Rectal smooth muscle tissue (tissue), 1 donor: ENCODE measurements at regions not wholly inside any gene's neighbourhood (a gene's known extent, or its start where the extent isn't known, plus 50 kb on each side); places are given as distances from the start of the nearest gene placed in this dataset.

Experiments used
- H3K27ac ChIP-seq: one replicate; pipeline ENCODE4 v1.7.0; 2013; ENCODE audit warnings: low read depth, low read length, inconsistent platforms
- H3K27me3 ChIP-seq: one replicate; pipeline ENCODE4 v1.7.0; 2013; ENCODE audit warnings: low read length; ENCODE audit not compliant: control insufficient read depth, insufficient read depth
- H3K36me3 ChIP-seq: one replicate; pipeline ENCODE4 v1.7.0; 2013; ENCODE audit warnings: low read length; ENCODE audit not compliant: control insufficient read depth, insufficient read depth
- H3K4me1 ChIP-seq: one replicate; pipeline ENCODE4 v1.7.0; 2013; ENCODE audit warnings: low read length; ENCODE audit not compliant: control insufficient read depth, insufficient read depth
- H3K4me3 ChIP-seq: one replicate; pipeline ENCODE4 v1.7.0; 2013; ENCODE audit warnings: low read length
- H3K9ac ChIP-seq: one replicate; pipeline ENCODE4 v1.7.0; 2013; ENCODE audit warnings: low read length

GRCh38 chr12:91940322-91940721, 205.3 kb downstream of the BTG1 start:
- Histone ChIP-seq H3K9ac (no peak overlapping the region), H3K27ac (no peak overlapping the region), H3K4me1 (no peaks in the 10 kb centered on the region), H3K27me3 (no peaks in the 10 kb centered on the region), H3K4me3 (no peak overlapping the region), H3K36me3 (no peaks in the 10 kb centered on the region)

DNA sequence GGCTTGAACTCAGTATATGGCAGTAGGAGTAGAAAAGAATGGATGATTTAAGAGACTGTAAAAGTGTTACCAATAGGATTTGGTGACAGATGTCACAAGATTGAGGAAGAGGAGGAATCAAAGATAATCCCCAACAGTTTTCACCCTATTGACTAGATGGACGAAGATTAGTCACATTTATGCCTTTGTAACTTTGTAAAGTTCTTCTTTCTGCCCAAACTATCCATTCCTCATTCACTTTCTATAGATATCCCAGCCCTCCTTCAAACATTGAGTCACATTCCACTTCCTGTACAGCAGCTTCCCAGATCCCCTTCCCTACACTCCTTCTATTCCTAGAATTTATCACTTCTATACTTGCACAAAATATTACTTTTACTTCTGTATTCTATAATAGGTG, 207.9 kb downstream of the BTG1 start:
- no peak overlapping the region for H3K27ac ChIP-seq
- no peak overlapping the region for H3K4me3 ChIP-seq
- H3K27me3 ChIP-seq, result no peaks in the 10 kb centered on the region
- no peaks in the 10 kb centered on the region for H3K36me3 ChIP-seq
- no peak overlapping the region for H3K9ac ChIP-seq
- H3K4me1 ChIP-seq, result no peaks in the 10 kb centered on the region

DNA sequence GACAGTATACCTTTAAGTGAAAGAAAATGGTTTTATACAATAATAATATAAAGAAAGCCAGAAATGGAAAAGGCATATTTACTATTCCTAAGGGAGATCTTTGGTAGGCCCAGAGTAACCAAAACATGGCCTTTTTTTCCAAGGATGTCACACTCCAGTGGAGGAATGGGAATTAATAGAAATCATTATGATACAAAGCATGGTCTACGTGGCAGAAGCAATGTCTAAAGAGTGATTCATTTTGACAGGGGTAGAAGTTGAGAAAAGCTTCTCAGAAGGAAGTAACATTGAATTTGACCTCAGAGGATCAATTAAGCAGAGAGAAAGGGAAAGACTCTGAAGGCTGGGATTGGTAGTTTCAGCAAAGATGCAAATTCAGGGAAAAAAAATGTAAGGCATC, 208.6 kb downstream of the BTG1 start:
- Histone ChIP-seq H3K4me3 (no peak overlapping the region), H3K4me1 (no peaks in the 10 kb centered on the region), H3K27ac (no peak overlapping the region), H3K9ac (no peak overlapping the region), H3K27me3 (no peaks in the 10 kb centered on the region), H3K36me3 (no peaks in the 10 kb centered on the region)

DNA sequence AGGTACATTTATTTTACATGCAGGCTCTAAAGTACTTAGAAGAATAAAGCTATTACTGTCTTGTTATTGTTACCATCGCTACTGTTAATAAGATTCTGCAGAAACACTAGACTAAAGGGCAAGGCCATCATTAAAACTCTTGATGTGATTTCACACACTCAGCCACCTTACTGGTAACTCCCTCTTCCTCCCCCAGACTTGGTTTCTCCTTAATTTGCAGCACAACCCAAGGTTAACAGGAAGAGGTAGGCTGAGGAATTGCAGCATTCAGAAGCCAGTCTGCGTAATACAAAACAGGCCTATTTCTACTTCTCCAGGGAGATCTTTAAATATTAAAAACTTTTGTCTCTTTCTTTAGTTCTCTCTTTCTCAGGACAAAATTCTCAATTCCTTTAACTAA, 210.3 kb downstream of the BTG1 start:
- Histone ChIP-seq H3K4me1 (no peaks in the 10 kb centered on the region), H3K36me3 (no peaks in the 10 kb centered on the region), H3K27me3 (no peaks in the 10 kb centered on the region), H3K4me3 (no peak overlapping the region), H3K9ac (no peak overlapping the region), H3K27ac (no peak overlapping the region)

- Histone ChIP-seq H3K4me3 (no peak overlapping the region), H3K36me3 (no peaks in the 10 kb centered on the region), H3K9ac (no peak overlapping the region), H3K4me1 (peaks cover 2% of the 10 kb centered on the region), H3K27me3 (no peaks in the 10 kb centered on the region), H3K27ac (no peak overlapping the region)
Measured at GRCh38 chr12:91931111-91931510, 214.5 kb downstream of the BTG1 start.

- Histone ChIP-seq H3K4me1 (peaks cover 2% of the 10 kb centered on the region), H3K36me3 (no peaks in the 10 kb centered on the region), H3K9ac (no peak overlapping the region), H3K27ac (no peak overlapping the region), H3K4me3 (no peak overlapping the region), H3K27me3 (no peaks in the 10 kb centered on the region)
Measured at GRCh38 chr12:91928501-91928900, 217.1 kb downstream of the BTG1 start.

DNA sequence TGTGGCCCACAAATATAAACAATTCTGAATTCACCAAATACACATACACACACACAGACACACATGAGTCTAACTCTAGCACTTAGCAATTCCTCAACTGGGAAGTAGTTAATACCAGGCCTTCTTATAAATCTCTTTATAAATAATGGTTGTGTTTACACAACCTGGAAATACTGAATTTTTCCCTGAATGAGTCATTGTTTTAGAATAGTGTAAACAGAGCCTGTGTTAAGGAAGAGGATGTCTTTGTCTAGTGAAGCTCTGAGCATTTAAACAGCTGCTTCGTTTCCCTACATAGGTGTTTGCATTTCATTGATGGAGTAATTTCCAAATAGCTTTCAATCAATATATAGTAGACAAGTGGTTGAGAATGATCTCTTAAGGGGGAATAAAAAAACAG, 218.8 kb downstream of the BTG1 start:
- Histone ChIP-seq H3K4me3 (no peak overlapping the region), H3K4me1 (peaks cover 2% of the 10 kb centered on the region), H3K27ac (no peak overlapping the region), H3K27me3 (no peaks in the 10 kb centered on the region), H3K36me3 (no peaks in the 10 kb centered on the region), H3K9ac (no peak overlapping the region)

- Histone ChIP-seq H3K4me1 (peaks cover 2% of the 10 kb centered on the region), H3K36me3 (no peaks in the 10 kb centered on the region), H3K4me3 (no peak overlapping the region), H3K27me3 (no peaks in the 10 kb centered on the region), H3K27ac (no peak overlapping the region), H3K9ac (no peak overlapping the region)
Measured at GRCh38 chr12:91924827-91925226, 220.8 kb downstream of the BTG1 start.

- H3K4me3 ChIP-seq, result no peak overlapping the region
- no peaks in the 10 kb centered on the region for H3K27me3 ChIP-seq
- no peak overlapping the region for H3K9ac ChIP-seq
- H3K36me3 ChIP-seq, result no peaks in the 10 kb centered on the region
- peaks cover 2% of the 10 kb centered on the region for H3K4me1 ChIP-seq
- no peak overlapping the region for H3K27ac ChIP-seq
Measured at GRCh38 chr12:91923864-91924263, 221.8 kb downstream of the BTG1 start.

GRCh38 chr12:91922674-91923073, 223.0 kb downstream of the BTG1 start:
- no peaks in the 10 kb centered on the region for H3K27me3 ChIP-seq
- peaks cover 2% of the 10 kb centered on the region for H3K4me1 ChIP-seq
- H3K27ac ChIP-seq, result no peak overlapping the region
- no peaks in the 10 kb centered on the region for H3K36me3 ChIP-seq
- H3K9ac ChIP-seq, result no peak overlapping the region
- H3K4me3 ChIP-seq, result no peak overlapping the region

GRCh38 chr12:91922139-91922538, 223.5 kb downstream of the BTG1 start:
- Histone ChIP-seq H3K4me1 (peaks cover 2% of the 10 kb centered on the region), H3K4me3 (no peak overlapping the region), H3K27ac (no peak overlapping the region), H3K9ac (no peak overlapping the region), H3K27me3 (no peaks in the 10 kb centered on the region), H3K36me3 (no peaks in the 10 kb centered on the region)

DNA sequence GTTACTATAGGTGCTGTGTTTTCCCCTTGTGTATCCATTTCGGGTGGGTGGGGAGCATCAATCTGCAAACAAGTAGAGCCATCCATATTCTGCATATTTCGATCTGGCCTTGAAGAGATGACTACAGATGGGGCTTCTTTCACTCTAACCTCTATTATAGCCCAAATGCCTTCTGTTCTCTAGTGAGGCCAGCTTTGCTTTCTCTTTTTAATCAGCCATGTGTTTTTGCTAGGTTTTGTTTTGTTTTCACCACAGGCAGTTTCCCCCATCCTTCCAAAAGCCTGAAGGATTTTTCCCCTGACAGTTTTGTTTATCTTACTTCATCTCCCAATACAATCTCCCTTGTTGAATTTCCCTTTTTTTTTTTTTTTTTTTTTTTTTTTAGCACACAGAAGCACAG, 224.1 kb downstream of the BTG1 start:
- Histone ChIP-seq H3K27me3 (no peaks in the 10 kb centered on the region), H3K4me1 (no peaks in the 10 kb centered on the region), H3K27ac (no peak overlapping the region), H3K9ac (no peak overlapping the region), H3K4me3 (no peak overlapping the region), H3K36me3 (no peaks in the 10 kb centered on the region)

DNA sequence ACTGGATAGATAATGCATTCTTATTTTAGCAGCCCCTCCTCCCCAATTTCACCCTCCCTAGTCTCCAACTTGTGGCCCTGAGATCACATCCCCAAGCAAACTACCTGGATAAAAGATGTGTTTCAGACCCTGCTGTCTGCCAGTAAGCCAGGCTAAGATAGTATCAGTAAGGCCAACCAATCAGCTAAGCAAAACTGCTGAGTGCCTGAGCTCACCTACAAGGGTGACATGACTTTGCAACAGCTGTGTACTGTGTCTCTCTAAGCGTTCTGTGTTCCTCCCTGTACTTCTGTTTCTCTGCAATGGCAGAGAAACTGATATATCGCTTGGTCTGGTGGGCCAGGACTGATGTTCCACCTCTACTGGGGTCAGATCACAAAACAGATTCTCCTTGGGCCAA, 224.9 kb downstream of the BTG1 start:
- Histone ChIP-seq H3K36me3 (no peaks in the 10 kb centered on the region), H3K9ac (no peak overlapping the region), H3K4me3 (no peak overlapping the region), H3K27me3 (no peaks in the 10 kb centered on the region), H3K27ac (no peak overlapping the region), H3K4me1 (no peaks in the 10 kb centered on the region)

DNA sequence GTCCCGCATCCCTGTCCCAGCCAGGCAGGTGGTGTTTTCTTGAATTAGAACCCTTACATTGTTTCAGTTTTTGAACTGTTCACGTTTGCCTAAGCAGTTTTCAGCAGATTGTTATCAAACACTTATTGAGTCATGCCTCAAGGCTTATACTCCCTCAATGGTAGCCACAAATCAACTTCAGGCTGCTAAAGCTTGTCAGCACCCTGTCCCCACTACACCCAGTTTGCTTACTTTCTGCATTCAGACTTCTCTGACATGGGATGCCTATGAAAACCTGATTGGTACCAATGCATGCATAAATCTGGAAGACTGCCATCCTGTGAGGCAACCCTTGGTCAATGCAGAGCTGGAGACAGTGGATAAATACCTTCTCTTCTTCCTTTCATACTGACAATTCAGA, 225.4 kb downstream of the BTG1 start:
- H3K4me3 ChIP-seq, result no peak overlapping the region
- no peak overlapping the region for H3K27ac ChIP-seq

More for the DNA sequence above, 225.4 kb downstream of the BTG1 start:
- no peak overlapping the region for H3K9ac ChIP-seq
- H3K27me3 ChIP-seq, result no peaks in the 10 kb centered on the region
- H3K36me3 ChIP-seq, result no peaks in the 10 kb centered on the region
- H3K4me1 ChIP-seq, result no peaks in the 10 kb centered on the region
